SK-N-SH treated with all-trans-retinoic acid at 6 μM for 48 hours (cell line): ENCODE measurements at regions not wholly inside any gene's neighbourhood (a gene's known extent, or its start where the extent isn't known, plus 50 kb on each side); places are given as distances from the start of the nearest gene placed in this dataset.

ENCODE experiments used
- ESRRG ChIP-seq: fragments of 250-450 bp; sonication (Bioruptor Pico); IDR thresholded peaks from 2 replicates; pipeline ENCODE4 v1.6.1; 2021; ENCODE audit warnings: mild to moderate bottlenecking
- PATZ1 ChIP-seq: fragments of 250-450 bp; sonication (Bioruptor Pico); IDR thresholded peaks from 2 replicates; pipeline ENCODE4 v1.8.0; 2020; ENCODE audit warnings: mild to moderate bottlenecking, moderate library complexity, borderline replicate concordance
- RARB ChIP-seq: fragments of 250-450 bp; sonication (Bioruptor Pico); IDR thresholded peaks from 2 replicates; pipeline ENCODE4 v1.8.0; 2021; ENCODE audit warnings: mild to moderate bottlenecking, moderate library complexity
- TF ChIP-seq, protein P1 (sequence below): fragments of 250-450 bp; sonication (Bioruptor Pico); IDR thresholded peaks from 2 replicates; pipeline ENCODE4 v1.5.1; 2020; ENCODE audit warnings: low read depth, mild to moderate bottlenecking, moderate library complexity

- no peak for TF ChIP-seq RARB (CRISPR knock-in tag)
- TF ChIP-seq, protein P1, sequence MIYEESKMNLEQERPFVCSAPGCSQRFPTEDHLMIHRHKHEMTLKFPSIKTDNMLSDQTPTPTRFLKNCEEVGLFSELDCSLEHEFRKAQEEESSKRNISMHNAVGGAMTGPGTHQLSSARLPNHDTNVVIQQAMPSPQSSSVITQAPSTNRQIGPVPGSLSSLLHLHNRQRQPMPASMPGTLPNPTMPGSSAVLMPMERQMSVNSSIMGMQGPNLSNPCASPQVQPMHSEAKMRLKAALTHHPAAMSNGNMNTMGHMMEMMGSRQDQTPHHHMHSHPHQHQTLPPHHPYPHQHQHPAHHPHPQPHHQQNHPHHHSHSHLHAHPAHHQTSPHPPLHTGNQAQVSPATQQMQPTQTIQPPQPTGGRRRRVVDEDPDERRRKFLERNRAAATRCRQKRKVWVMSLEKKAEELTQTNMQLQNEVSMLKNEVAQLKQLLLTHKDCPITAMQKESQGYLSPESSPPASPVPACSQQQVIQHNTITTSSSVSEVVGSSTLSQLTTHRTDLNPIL (CRISPR knock-in tag) = no peak
- no peak for TF ChIP-seq PATZ1 (CRISPR knock-in tag)
- TF ChIP-seq ESRRG (CRISPR knock-in tag) = no peak
These were observed 98.6 kb upstream of the RSPO3 start for GRCh38 chr6:127019828-127020227.
